ENCODE measurements at regions not wholly inside any gene's neighbourhood (a gene's known extent, or its start where the extent isn't known, plus 50 kb on each side); places are given as distances from the start of the nearest gene placed in this dataset.

DNA sequence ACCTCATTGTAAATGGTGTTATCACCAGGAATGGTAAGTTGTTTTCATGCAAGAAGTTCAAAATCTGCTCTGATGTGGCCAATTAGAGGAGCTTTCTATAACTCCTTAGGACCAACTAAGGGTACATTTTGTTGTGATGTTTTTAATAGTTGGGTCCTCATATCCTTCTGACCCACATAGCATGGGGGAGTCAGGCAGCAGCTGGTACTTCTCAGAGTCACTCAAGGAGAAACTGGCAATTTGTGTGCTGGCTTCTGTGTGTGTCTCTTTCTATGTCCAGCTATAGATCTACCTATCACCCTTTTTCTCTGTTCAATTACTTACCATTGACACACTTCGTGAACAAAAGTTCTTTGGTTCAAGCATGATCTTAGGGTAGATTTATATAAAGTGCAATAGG, 194.3 kb upstream of the TENM3 start:
- intact Hi-C loops (cut with DNase I): no loop called here
- WGBS, 4 donors: 71 to 91% (median 76%) methylated on average over 1 of the region's 1 CpG
- ATAC-seq: no peak

DNA sequence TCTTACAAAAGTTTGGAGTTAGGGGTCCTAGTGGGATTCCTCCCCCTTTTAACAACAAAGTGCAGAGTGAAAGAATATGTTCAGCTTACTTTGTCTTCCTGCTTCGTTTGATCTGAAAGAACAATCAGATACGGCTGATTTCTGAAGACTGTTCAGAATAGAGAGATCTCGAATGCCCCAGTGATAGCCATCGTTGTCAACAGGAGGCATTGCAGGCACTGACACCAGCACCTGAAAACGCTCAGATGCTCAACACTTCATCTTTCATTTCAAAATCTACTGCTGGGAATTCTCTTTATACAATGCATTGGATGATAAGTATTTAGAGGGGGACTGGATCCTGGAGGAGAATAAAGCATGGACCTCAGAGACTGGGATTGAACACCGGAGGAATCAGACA, 186.3 kb upstream of the TENM3 start:
- Histone ChIP-seq H3K36me3 (no peaks in the 10 kb centered on the region), H3K27ac (no peak overlapping the region), H3K4me1 (no peaks in the 10 kb centered on the region), H3K27me3 (no peaks in the 10 kb centered on the region), H3K9me3 (no peaks in the 10 kb centered on the region), H3K4me3 (no peak overlapping the region)
- TF ChIP-seq, protein P1, sequence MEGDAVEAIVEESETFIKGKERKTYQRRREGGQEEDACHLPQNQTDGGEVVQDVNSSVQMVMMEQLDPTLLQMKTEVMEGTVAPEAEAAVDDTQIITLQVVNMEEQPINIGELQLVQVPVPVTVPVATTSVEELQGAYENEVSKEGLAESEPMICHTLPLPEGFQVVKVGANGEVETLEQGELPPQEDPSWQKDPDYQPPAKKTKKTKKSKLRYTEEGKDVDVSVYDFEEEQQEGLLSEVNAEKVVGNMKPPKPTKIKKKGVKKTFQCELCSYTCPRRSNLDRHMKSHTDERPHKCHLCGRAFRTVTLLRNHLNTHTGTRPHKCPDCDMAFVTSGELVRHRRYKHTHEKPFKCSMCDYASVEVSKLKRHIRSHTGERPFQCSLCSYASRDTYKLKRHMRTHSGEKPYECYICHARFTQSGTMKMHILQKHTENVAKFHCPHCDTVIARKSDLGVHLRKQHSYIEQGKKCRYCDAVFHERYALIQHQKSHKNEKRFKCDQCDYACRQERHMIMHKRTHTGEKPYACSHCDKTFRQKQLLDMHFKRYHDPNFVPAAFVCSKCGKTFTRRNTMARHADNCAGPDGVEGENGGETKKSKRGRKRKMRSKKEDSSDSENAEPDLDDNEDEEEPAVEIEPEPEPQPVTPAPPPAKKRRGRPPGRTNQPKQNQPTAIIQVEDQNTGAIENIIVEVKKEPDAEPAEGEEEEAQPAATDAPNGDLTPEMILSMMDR (IDR thresholded peaks at IDR 0.05): no peak
- no peak for TF ChIP-seq POLR2A (IDR thresholded peaks at IDR 0.05)
- DNase-seq (no peak), ATAC-seq (no peak)
- intact Hi-C loops (cut with DNase I): no loop called here
- WGBS, 4 donors: 60 to 66% (median 63%) methylated on average over 6 of the region's 6 CpGs

More for the DNA sequence above, 194.3 kb upstream of the TENM3 start:
- no peaks in the 10 kb centered on the region for H3K4me1 ChIP-seq
- no peak for TF ChIP-seq POLR2A (IDR thresholded peaks at IDR 0.05)
- TF ChIP-seq, protein P1 (IDR thresholded peaks at IDR 0.05): no peak
- H3K36me3 ChIP-seq: no peaks in the 10 kb centered on the region
- no peaks in the 10 kb centered on the region for H3K9me3 ChIP-seq
- no peak for DNase-seq
- H3K27ac ChIP-seq: no peak overlapping the region
- no peak overlapping the region for H3K4me3 ChIP-seq
- no peaks in the 10 kb centered on the region for H3K27me3 ChIP-seq

DNA sequence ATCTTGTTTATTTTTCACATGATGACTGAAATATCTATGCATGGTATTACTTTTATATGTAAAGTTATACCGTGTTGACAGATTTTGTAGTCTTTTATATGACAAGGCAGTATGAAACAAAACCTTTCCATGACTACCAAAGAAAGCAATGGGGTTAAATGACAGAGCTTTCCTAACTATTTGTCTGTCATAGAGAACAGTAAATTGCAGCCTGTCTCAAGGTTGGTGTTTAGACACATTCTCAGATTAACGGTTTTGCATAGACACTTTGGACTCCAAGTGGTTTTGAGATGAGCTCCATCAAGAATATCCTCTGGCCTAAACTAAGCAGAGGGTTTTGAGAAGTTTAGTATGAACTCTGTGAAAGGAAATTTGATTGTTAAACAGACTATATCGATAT, 180.7 kb upstream of the TENM3 start:
- DNase-seq: no peak
- no peak for ATAC-seq
- TF ChIP-seq POLR2A (IDR thresholded peaks at IDR 0.05): no peak
- TF ChIP-seq, protein P1 (IDR thresholded peaks at IDR 0.05): no peak
- Histone ChIP-seq H3K27me3 (no peaks in the 10 kb centered on the region), H3K4me1 (no peaks in the 10 kb centered on the region), H3K36me3 (no peaks in the 10 kb centered on the region), H3K9me3 (no peaks in the 10 kb centered on the region), H3K27ac (no peak overlapping the region), H3K4me3 (no peak overlapping the region)
- intact Hi-C loops (cut with DNase I): no loop called here
- 74 to 77% (median 75%) methylated on average over 3 of the region's 3 CpGs for WGBS, 4 donors

DNA sequence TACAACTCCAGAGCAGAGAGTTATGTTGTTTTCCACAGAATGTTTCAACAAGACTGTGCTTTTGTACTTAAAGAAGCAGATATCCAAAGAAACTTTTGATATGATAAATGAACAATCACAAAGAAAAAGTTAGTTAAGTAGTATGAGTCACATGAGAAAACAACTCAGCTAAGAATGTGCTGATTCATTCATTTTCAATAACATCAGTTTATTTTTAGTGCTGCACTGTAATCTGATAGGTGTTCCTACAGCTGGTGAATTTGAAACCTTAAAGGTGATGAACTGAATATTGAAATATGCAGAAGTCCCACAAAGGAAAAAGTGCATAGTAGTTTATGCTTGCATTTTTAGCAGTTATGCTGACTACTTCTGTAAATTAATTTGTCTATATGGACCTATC, 180.3 kb upstream of the TENM3 start:
- Histone ChIP-seq H3K27me3 (no peaks in the 10 kb centered on the region), H3K4me3 (no peak overlapping the region), H3K27ac (no peak overlapping the region), H3K4me1 (no peaks in the 10 kb centered on the region), H3K36me3 (no peaks in the 10 kb centered on the region), H3K9me3 (no peaks in the 10 kb centered on the region)
- ATAC-seq (no peak), DNase-seq (no peak)
- intact Hi-C loops (cut with DNase I): no loop called here
- TF ChIP-seq, protein P1 (IDR thresholded peaks at IDR 0.05): no peak
- no peak for TF ChIP-seq POLR2A (IDR thresholded peaks at IDR 0.05)

All from heart left ventricle (tissue), 16 donors.